Lower lobe of right lung (tissue), 2 donors: ENCODE measurements at regions not wholly inside any gene's neighbourhood (a gene's known extent, or its start where the extent isn't known, plus 50 kb on each side); places are given as distances from the start of the nearest gene placed in this dataset.

Experiments used
- ATAC-seq, 2 donors: fragments of 200-7000 bp; cut with Tn5 transposase; one replicate each; pipeline ENCODE4 v1.9.1; 2020 to 2022; ENCODE audit warnings: mild to moderate bottlenecking in 2 of 2, moderate library complexity in 2 of 2
- DNase-seq: peaks from one replicate; pipeline ENCODE4 v3.0.0-alpha.2; 2020
- H3K27ac ChIP-seq: fragments of 200-600 bp; one replicate; pipeline ENCODE4 v1.8.0; 2022
- H3K27me3 ChIP-seq: fragments of 200-600 bp; one replicate; pipeline ENCODE4 v1.8.0; 2022; ENCODE audit warnings: low read depth
- H3K36me3 ChIP-seq: fragments of 200-600 bp; one replicate; pipeline ENCODE4 v1.8.0; 2022; ENCODE audit warnings: mild to moderate bottlenecking
- H3K4me1 ChIP-seq: fragments of 200-600 bp; one replicate; pipeline ENCODE4 v1.8.0; 2022
- H3K4me3 ChIP-seq: fragments of 200-600 bp; one replicate; pipeline ENCODE4 v1.8.0; 2022; ENCODE audit warnings: mild to moderate bottlenecking
- H3K9me3 ChIP-seq: fragments of 200-600 bp; one replicate; pipeline ENCODE4 v1.8.0; 2022
- intact Hi-C: fragments of 100-400 bp; cut with DNase I; formaldehyde crosslinking; loops from one replicate; pipeline ENCODE4 v1.11.0; 2022
- TF ChIP-seq, protein P1 (sequence below): fragments of 200-600 bp; IDR thresholded peaks from one replicate; pipeline ENCODE4 v1.8.0; 2022; ENCODE audit warnings: antibody characterized with exemption, mild to moderate bottlenecking
- donor health status: DM: no; HTN: yes; CAD: no; lungs with severe emphysema.

DNA sequence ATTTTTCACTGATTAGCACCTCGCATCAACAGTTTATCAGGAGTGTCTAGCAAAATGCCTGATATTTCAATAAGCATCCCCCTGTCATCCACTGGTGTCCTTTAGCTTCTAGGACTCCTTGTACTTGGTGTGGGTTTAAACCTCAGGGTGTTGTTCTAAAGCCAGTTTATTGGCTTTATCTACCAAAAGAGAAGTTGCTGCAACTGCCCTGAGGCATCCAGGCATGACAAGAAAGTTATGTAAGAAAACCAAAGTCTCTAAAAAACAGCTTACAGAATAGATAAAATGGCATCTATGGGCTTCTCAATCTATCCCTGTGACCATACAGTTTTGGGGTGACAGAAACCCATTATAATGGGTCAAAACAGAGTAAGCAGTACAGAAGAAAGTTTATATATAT, 120.3 kb upstream of the ZNF91 start:
- Histone ChIP-seq H3K9me3 (no peaks in the 10 kb centered on the region), H3K4me1 (no peaks in the 10 kb centered on the region), H3K4me3 (no peak overlapping the region), H3K27ac (no peak overlapping the region), H3K27me3 (no peaks in the 10 kb centered on the region), H3K36me3 (no peaks in the 10 kb centered on the region)
- TF ChIP-seq, protein P1, sequence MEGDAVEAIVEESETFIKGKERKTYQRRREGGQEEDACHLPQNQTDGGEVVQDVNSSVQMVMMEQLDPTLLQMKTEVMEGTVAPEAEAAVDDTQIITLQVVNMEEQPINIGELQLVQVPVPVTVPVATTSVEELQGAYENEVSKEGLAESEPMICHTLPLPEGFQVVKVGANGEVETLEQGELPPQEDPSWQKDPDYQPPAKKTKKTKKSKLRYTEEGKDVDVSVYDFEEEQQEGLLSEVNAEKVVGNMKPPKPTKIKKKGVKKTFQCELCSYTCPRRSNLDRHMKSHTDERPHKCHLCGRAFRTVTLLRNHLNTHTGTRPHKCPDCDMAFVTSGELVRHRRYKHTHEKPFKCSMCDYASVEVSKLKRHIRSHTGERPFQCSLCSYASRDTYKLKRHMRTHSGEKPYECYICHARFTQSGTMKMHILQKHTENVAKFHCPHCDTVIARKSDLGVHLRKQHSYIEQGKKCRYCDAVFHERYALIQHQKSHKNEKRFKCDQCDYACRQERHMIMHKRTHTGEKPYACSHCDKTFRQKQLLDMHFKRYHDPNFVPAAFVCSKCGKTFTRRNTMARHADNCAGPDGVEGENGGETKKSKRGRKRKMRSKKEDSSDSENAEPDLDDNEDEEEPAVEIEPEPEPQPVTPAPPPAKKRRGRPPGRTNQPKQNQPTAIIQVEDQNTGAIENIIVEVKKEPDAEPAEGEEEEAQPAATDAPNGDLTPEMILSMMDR, result no peak
- DNase-seq (no peak), ATAC-seq (no peak)
- intact Hi-C loops, result no loop called here

DNA sequence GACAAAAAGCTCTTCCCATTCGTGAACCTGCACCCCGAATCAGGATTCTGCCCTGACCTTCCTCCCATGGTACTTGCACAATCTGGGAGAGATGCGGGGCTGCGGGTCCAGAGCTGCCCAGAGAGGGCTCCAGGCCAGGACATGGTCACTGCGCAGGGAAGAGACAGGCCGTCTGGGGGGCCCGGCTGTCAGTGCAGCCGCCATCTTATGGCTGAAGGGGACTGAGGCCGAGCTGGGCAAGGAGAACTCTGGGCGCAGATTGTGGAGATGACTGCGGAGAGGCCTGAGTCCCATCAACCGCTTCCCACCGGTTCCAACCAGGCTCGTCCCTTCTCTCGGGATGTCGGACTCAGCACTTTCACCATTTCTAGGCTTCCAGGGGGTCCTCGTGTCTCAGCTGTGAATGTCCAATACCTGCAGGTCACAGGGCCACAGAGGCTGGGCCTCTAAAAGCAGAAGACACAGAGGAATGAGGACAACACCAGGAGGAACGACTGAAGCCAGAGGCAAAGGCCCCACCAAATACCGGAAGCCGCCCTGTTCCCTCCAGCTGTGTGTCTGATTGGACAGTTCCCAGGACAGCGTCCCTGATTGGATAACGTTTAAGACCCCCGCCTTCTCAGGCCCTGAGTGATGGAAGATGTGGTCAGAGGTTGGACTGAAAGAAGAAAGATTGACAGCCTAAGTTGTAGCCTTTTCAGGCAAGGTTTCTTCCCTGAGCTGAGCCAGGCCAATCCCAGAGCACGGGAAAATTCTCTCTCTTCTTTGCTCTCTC, 117.1 kb upstream of the ZNF91 start:
- H3K4me3 ChIP-seq, result no peak overlapping the region
- H3K27me3 ChIP-seq, result no peaks in the 10 kb centered on the region
- TF ChIP-seq, protein P1, result no peak
- ATAC-seq (no peak), DNase-seq (no peak)
- no peaks in the 10 kb centered on the region for H3K9me3 ChIP-seq
- no peak overlapping the region for H3K27ac ChIP-seq
- no peaks in the 10 kb centered on the region for H3K4me1 ChIP-seq
- intact Hi-C loops, result no loop called here
- H3K36me3 ChIP-seq, result no peaks in the 10 kb centered on the region

DNA sequence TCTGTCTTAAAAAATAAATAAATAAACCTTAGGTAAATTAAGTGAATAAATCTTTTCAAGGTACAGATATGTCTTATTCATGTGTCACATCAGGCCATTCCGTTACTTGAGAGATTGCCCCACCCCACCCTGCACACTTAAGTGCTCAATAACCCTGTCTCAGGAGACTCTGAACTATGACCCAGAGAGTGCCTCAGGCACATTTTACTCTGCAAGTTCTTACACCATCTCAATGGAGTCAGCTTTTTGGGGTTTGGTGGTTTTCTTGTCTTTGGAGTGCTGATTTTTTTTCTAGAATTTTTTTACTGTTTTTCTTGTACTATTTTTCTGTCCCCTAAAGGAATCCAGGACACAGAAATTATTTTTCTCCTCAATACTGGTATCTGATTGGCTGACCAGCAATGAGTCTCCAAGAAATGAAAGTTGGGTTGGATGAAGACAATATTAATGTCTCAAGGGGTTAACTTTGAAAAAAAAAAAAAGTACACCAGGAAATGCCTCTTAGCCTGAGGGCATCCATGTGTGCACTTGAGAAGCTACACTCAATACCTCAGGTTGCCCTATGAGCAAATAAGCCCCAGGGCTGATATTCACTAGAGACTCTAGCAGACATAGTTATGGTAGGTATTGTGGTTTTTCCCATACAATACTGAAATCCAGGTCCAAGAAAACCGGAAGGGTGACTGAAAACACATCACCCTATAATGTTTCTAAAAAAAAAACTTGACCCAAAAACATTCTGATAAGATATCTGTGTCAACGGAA, 114.6 kb upstream of the ZNF91 start:
- Histone ChIP-seq H3K27ac (no peak overlapping the region), H3K36me3 (no peaks in the 10 kb centered on the region), H3K4me3 (no peak overlapping the region), H3K4me1 (no peaks in the 10 kb centered on the region), H3K9me3 (no peaks in the 10 kb centered on the region), H3K27me3 (no peaks in the 10 kb centered on the region)
- intact Hi-C loops, result no loop called here
- no peak for DNase-seq
- TF ChIP-seq, protein P1, result no peak
- no peak for ATAC-seq

DNA sequence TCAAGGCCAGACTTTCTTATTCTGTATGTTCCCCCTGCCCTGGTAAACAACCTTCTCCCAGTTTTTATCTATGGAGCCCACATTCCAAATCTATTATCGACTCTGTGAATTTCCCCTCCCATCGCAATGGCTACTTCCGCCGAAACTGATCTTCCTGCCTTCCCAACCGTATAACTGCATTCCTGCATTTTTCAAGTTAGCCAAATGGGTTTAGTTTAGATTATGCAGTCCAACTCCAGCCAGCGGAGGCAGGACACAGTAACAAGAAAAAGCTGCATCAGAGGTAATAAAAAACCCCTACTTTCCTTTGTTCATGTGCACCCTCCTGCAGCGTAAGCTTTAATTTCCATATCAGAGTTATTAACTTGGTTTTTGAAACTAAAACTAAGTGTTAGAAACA, 112.2 kb upstream of the ZNF91 start:
- ATAC-seq (no peak), DNase-seq (no peak)
- Histone ChIP-seq H3K27ac (no peak overlapping the region), H3K4me1 (no peaks in the 10 kb centered on the region), H3K36me3 (no peaks in the 10 kb centered on the region), H3K9me3 (no peaks in the 10 kb centered on the region), H3K27me3 (no peaks in the 10 kb centered on the region), H3K4me3 (no peak overlapping the region)
- intact Hi-C loops, result no loop called here
- TF ChIP-seq, protein P1, result no peak

DNA sequence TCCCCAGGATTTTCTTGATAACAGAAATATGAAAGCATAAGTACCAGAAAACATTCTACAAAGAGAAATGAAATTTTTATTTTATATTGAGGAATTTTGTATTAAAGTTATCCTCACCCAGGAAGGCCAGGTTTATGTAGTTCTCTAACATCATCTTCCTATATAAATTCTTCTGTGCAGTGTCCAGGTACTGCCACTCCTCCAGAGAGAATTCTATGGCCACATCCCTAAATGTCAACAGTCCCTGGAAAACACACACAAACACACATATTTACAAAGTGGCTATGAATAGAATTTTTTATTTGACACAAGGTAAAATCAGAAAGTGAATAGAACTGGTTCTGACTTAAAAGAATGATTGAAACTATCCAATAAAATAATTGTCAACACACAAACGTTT, 110.5 kb upstream of the ZNF91 start:
- intact Hi-C loops, result no loop called here

More for the DNA sequence above, 110.5 kb upstream of the ZNF91 start:
- TF ChIP-seq, protein P1, result no peak
- H3K27me3 ChIP-seq, result no peaks in the 10 kb centered on the region
- no peak for DNase-seq
- H3K4me3 ChIP-seq, result no peak overlapping the region
- no peak for ATAC-seq
- H3K27ac ChIP-seq, result no peak overlapping the region
- no peaks in the 10 kb centered on the region for H3K4me1 ChIP-seq
- no peaks in the 10 kb centered on the region for H3K36me3 ChIP-seq
- no peaks in the 10 kb centered on the region for H3K9me3 ChIP-seq
